ENCODE measurements at regions not wholly inside any gene's neighbourhood (a gene's known extent, or its start where the extent isn't known, plus 50 kb on each side); places are given as distances from the start of the nearest gene placed in this dataset.

GRCh38 chr13:68676513-68677115 is 1431.0 kb upstream of the ATXN8OS start:
- TF ChIP-seq EZH2phosphoT487 (IDR thresholded peaks at IDR 0.05; ENCODE audit: insufficient read depth, low read depth) (no peak), EZH2 (IDR thresholded peaks at IDR 0.05; ENCODE audit: insufficient read depth, poor library complexity, severe bottlenecking) (no peak)

All from GM23248 (cell line).